ENCODE measurements at regions not wholly inside any gene's neighbourhood (a gene's known extent, or its start where the extent isn't known, plus 50 kb on each side); places are given as distances from the start of the nearest gene placed in this dataset.
A peak's percentile ranks its signal among the peaks of the same experiment; 100 is the strongest.

DNA sequence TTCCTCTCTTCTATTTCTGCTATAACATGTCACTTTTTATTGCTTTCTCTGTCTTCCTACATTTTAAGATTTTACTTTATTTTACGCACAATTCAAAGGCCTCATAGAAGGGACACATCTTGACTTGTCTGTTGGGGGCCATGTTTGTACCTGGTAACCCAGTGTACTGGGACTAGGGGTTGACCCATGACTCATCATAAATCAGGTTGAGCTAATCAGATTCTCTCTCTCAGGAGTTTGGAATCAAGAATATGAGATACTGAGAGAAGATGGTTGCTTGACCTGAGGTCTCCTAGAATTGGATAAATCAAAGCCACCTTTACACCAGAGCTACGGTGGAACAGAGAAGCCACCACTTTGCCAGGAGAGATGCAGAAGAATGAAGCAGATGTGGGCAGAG is 153.0 kb downstream of the UXS1 start:
- no peak for DNase-seq (ENCODE audit: low read depth)

DNA sequence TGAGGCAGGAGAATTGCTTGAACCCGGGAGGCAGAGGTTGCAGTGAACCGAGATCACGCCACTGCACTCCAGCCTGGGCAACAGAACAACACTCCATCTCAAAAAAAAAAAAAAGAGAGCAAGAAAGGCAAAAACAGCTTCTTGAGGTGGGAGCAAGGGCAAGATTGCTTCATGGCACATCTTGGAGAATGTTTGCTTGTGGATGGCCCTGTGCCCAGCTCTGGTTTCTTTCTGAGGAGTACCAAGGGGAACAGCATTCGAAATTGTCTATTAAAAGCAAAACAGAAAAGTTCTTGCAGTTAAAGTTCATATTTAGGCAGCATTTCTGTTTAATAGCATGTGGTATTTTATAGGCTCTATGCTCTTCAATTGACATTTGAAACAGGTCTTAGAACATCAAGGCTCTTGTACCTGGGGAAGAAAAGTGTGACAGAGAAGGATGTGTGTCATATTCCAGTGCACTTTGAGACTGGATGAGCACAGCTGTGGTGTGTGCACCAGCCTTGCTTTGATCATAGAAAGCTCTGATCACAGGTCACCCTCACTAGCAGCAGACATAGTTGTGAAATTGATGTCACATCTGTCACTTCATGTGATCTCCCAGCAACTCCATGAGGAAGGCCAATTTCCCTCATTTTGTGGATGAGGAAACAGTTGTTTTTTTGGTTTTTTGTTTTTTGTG is 154.3 kb downstream of the UXS1 start:
- DNase-seq (ENCODE audit: low read depth): no peak

DNA sequence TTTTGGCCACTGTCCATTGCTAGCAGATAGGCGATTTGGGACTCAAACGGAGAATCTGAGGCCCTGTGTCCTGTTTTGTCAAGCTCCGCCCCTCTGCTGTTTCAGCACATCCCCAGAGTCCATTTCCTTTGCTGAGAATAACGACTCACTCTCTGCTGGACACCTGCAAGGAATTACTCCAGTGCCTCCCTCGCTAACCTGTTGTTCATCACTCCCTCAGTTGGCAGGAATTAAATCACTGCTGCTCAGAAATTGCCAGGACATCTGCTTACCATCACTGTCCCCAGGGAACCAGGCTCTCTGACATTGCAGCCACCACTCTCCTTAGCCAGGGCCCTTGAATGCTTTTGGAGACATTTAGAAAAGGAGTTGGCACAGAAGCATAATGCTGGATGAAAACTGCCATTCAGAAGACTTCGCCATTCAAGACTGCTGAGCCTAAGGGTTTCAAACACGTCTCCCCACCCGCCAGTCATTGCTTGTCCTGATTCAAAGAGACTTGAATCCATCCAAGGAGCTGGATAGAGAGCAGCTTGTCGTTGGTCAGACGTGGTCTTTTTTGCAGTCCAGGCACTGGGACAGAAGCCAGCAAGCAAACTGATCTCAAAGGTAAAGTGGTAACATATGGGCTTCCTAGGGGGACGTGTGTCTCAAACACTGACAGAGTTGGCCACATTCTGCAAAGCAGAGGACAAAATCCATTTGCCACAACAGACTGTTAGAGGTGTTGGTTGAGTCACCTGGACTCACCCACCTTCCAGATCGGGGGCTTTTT is 155.3 kb downstream of the UXS1 start:
- no peak for DNase-seq (ENCODE audit: low read depth)

DNA sequence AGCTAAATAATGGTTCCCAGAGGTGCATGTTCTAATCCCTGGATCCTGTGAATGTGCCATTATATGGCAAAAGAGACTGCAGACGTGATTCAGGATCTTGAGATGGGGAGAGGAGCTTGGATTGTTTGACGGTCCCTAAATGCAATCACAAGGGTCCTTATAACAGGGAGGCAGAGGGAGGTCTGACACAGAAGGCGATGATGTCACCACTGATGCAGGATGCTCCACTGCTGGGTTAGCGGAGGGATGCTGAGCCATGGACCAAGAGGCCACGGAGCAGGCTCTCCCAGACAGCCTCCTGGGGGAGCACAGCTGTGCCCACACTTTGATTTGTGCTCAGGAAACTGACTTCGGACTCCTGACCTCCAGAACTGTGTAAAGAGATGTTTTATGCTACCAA is 156.2 kb downstream of the UXS1 start:
- no peak for DNase-seq (ENCODE audit: low read depth)

DNA sequence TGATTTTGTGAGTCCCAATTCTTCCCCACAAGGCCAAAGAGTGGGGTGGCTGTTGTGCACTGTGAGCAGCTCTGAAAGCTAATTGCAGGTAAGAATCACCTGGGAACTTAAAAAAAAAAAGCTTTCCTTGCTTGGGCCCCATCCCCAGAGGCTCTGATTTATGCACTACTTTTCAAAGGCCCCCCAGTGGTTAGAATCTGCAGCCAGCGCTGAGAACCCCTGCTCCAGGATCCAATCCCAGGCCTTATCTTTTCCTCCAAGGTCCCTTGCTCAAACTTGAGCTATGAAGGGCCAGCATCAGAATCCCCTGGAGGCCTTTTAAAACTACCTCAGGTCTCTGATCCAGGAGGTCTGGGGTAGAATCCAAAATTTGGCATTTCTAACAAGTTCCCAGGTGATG is 156.8 kb downstream of the UXS1 start:
- DNase-seq (ENCODE audit: low read depth): no peak

DNA sequence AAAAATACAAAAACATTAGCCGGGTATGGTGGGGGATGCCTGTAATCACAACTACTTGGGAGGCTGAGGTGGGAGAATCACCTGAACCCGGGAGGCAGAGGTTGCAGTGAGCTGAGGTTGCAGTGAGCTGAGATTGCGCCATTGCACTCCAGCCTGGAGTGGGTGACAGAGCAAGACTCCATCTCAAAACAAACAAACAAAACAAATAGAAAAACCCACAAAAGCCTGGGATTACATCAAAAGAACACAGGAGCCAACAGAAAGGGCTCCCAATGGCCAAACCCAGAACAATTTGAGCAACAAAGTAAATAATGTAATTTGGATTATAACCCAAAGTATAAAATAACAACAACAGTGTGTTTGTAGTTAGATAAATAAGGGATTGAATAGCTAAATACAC is 159.8 kb downstream of the UXS1 start:
- no peak for DNase-seq (ENCODE audit: low read depth)

DNA sequence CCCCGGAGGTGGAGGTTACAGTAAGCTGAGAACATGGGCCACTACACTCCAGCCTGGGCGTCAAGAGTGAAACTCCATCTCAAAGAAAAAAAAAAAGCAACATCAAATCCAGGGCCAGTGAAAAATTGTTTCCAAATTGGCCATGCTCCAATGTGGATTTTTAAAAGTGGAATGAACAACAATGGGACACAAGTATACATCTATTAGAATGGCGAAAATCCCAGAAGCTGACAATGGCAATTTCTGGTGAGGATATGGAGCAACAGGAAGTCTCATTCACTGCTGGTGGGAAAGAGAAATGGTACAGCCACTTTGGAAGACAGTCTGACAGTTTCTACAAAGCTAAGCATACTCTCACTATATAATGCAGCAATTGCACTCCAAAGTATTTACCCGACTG is 161.4 kb downstream of the UXS1 start:
- no peak for DNase-seq (ENCODE audit: low read depth)

DNA sequence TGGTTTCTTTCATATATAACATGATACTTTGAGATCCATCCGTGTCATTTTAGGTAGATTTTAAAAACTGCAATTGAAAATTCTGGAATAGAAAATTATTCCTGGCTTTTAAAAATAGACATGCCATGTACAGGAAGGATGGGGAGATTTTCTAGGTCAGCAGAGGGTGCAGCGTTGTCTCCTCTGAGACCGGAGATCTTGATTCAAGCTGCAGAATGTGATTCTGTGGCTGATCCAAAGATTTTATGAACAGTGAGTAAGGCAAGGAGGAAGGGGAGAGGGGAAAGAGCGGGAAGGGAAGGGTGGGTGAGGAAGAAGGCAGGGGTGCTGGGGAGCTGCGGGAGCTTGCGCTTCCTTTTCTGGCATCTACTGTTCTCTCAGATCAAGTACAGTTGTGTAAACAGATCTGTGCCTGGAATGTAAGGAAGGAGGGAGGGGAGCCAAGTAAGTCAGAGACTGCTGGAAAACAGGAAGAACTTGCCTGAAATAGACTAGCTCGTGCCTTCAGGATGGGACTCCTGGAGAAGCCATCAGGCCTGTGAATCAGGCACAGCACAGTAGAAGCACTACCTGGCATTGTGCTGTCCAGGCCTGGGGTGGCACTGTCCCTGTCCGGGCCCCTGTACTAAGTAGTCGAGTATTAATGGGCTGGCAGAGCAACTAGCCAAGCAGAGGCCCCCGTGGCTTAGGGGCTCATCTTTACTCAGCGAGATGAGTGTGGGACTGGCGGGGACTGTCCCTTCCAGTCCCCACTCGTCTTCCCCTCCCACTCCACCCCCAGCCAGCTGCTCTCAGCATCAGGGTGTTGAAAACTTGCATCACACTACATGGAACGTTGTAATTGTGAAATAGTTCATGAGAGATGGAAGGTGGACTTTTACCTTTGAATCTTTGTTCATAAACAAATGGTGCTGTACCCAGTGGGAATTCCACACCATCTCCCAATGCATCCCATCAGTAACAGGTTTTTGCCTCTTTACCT is 163.5 kb downstream of the UXS1 start:
- peak; percentile 31 for DNase-seq (ENCODE audit: low read depth)

DNA sequence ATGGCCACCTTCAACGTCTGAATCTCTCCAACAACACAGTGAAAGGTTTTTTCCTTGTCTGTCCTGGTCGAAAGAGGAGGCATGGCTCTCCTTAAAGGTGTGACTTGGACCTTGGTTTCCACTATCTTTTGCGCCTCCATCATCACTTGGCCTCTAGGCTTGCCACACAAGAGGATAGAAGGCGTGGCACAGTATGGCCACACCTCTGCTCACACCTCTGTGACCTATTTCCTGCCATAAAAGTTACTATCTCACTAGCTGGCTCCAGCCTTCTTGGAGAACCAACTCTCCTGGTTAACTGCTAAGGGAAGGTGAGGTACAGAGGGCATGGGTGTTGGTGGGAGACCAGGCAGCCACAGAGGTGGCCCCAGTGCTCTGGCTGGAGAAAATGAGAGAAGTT is 165.9 kb downstream of the UXS1 start:
- DNase-seq (ENCODE audit: low read depth): no peak

DNA sequence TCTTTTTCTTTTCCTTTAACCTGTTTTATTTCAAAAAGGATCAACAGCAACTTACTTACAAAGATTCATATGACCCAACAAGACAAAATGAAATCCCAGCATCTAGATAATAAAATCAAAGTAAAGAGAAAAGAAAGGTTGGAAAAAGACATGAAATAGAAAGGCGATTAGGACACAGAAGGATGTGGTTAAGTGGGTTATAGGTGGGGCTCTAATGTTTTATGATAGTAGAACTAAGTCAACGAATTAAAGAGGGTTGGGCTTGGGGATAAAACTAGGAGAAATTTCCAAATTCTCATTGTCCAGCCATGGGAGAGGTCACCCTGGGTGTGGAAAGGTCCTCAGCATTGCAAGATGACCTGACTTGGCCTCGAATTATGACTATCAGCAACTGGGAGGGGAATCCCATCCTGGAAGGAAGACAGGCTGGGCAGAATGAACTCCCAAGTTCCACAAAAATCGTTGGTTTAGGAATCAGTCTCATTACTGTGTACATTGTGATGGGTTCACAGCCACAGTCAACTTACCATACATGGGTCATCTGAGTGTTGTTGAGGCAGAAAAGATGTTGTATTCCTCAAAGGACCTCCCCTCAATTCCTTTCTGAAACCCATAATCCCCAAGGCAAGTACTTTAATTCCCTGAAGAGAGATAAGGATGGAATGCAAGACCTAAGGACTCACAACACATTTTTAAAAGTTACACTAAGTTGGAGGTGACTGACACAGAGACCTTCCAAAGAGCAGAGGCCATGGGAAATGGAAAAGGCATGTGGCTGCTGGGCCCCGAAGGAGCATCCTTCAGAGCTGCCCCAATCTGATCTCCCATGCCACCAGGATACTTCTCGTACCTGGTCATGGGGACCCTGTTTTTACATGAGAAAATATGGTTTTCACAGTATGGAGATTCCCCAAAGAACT is 167.6 kb downstream of the UXS1 start:
- no peak for DNase-seq (ENCODE audit: low read depth)

DNA sequence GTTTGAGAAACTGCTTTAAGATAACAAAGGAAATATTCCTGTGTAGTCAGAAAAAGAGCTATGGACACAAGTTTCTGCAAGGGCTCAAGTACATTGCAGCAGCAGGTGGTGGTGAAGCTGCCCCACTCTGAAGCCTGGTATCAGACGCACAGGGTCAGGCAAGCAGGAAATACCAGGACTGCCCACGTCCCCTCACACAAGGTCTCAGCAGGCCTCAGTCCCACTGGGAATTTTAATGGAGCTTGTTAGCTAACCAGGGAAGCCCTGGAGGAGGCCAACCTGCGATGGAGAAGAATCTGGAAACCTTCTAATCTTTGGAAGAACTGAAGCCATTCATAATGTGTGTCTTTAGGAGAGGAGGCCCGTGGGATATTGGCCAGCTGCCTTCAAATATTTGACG is 168.3 kb downstream of the UXS1 start:
- no peak for DNase-seq (ENCODE audit: low read depth)

DNA sequence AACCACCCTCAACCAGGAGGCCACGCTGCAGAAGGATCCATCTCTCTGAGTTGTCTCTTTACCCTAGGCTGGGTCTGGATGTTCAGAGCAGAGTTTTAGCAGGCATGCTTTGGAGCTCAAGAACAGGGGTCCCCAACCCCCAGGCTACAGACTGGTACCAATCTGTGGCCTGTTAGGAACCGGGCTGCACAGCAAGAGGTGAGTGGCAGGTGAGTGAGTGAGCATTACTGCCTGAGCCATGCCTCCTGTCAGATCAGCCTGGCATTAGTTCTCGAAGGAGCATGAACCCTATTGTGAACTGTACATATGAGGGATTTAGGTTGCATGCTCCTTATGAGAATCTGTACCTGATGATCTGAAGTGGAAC is 172.5 kb downstream of the UXS1 start:
- DNase-seq (ENCODE audit: low read depth): no peak

DNA sequence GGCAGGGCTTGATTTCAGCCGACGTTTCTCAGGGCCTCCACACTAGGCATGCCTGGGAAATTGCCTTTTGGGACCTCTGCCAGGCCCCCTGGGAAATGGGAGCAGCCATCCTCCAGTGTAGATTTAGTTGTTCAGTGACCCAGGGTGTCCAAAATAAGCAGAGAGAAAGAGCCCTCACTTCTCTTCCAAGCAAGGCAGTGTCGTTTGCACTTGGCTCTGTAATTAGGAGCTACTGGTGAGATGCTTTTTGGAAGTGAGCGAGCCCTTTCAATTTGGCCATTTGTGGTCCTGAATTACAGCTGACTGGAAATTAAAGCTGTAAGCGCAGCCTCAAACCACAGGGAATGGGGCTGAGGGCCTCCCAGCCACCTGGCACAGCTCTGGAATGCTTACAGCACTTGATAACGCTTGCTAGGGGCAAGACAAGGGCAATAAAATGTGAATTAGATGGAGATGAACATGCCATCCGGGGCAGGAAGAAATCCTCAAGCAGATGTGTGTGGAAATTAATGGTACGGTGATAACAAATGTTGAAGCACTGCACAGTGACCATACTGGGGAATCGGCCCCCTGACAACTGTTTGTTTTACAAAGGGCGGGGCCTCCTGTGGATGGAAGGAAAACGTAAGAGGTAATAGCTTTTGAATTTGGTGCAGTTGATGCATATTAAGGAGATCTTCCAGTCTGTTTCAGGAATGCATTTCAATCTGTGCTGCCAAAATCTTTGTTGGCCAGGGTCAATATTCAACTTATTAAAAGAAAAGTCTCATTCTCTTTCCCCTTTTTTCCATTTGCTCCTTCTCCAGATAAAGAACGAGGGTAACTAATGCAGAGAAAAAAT is 173.1 kb downstream of the UXS1 start:
- DNase-seq (ENCODE audit: low read depth): no peak

DNA sequence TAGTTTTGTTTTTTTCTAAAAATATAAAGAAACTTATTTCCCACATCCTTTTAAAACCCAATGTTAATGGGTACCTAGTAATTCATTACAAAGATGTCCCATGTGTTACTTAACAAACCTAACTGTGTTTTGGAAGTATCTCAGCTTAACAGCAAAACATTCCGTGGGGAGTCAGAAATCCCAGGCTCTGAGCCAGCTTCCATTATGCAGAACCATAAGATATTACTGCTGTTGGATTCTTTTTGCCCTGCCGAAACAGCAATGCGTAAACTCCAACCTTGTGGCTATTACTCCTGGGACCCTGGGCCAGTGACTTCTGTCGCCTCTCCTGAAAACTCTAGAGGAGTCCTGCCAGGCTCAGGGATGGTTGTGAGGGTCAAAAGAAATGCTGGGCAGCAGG is 174.1 kb downstream of the UXS1 start:
- no peak for DNase-seq (ENCODE audit: low read depth)

DNA sequence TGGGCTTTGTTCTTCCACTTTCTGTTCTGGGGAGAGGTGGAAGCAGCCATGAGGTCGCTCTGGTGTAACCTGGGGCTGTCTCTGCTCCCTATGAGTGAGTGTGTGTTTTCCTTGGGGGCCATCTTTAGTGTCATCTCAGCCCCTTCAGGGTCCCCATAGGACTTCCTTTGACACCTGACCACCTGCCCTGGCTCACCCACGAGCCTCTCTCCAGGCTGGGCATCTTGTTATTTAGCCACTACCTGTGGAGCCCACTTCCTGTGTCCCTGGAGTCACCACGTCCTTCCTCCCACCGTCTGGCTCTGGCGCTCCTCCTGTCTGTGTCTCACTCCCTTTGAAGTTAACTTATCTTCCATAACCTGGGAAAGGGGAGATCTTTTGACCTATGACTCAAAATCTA is 176.0 kb downstream of the UXS1 start:
- DNase-seq (ENCODE audit: low read depth): no peak

DNA sequence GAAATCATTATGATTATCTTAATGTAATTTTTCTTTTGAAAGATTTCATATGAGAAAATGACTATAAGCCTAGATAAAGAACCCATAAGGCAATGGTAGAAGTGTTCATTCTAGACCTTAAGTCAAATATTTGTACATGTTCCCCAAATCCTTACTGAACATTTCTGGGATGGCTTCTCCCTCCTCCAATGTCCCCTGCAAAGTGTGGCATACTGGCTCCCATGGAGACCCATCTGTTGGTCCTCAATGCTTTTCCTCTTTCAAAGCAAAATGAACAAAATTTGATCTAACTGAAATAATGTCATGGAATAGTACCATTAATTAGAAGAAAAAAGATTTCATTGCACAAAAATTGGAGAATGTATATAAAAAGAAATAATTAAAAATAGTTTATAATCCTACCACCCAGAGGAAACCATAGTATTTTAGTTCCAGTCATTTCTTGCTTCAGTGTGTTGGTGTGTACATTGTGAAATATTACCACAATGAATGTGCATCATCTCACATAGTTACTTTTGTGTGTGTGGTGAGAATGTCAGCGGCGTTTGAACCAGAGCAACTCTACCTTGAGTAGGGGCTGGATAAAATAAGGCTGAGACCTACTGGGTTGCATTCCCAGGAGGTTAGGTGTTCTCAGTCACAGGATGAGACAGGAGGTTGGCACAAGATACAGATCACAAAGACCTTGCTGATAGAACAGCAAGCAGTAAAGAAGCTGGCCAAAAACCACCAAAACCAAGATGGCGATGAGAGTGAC is 181.3 kb downstream of the UXS1 start:
- no peak for DNase-seq (ENCODE audit: low read depth)

DNA sequence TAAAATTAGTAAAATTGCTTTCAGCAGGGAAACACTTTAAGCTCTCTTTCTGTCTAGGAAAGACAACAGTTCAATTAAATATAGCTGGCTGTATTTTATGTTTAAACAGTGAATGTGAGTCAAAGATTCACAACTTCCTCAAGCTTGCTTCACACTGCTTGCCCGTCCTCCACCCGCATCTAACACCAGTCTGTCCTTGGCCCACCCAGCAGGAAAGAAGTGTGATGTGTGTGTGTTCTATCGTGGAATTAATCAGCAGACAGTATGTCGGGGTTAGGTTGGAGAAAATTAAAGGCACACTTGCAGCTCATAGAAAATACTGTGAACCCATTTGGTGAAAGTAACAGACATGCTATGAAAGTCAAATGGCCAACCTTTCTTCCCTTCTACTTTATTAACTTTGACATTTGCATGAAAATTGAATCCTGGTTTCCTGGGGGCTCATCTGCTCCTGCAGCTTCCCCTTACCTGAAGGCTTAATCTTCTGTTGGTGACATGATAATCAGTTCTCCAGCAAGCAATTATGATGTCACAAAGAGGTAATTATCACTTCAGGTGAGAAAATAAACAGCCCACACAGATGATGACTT is 182.0 kb downstream of the UXS1 start:
- no peak for DNase-seq (ENCODE audit: low read depth)

DNA sequence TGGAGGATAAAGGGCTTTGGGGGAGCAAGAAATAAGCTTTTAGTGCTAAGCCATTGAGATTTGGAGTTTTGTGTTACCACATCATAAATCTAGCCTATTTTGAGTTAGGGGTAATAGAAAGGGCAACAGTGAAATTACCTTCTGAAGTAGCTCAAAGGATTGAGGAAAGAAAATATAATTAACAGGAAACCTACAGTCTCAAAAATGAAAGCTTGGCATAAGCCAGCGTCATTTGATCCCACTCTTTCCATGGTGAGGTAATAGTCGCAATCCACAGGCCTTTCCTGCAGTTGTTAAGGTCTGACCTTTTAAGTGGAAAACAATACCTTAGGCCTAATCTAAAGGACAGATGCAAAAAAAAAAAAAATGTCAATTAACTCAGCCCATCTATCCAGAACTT is 182.7 kb downstream of the UXS1 start:
- DNase-seq (ENCODE audit: low read depth): no peak

DNA sequence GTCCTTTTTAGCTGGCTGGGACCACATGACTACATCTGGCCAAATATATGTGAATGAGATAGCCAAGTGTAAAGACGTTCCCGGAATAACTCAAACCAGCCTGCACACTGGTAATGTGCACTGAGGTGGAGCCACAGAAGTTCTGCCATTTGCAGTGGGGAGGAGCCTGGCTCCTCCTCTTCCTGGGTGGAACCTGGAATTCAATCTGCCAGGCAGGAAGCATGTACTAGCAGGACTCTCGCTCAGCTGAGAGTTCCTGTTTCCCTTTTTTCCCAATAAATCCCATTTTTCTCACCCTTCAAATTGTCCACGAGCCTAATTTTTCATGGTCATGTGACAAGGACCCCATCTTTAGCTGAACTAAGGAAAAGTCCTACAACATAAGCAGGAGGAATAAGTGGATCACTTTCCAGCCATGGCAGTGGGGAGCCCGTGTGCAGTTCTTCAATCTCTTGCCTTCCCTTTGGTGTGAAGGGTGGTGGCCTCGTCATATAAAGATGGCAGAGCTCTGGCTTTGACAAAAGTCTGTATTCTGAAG is 183.2 kb downstream of the UXS1 start:
- no peak for DNase-seq (ENCODE audit: low read depth)

All from activated T-cell treated with anti-CD3 and anti-CD28 coated beads for 48 hours (primary cell).